ENCODE measurements at regions not wholly inside any gene's neighbourhood (a gene's known extent, or its start where the extent isn't known, plus 50 kb on each side); places are given as distances from the start of the nearest gene placed in this dataset.

DNA sequence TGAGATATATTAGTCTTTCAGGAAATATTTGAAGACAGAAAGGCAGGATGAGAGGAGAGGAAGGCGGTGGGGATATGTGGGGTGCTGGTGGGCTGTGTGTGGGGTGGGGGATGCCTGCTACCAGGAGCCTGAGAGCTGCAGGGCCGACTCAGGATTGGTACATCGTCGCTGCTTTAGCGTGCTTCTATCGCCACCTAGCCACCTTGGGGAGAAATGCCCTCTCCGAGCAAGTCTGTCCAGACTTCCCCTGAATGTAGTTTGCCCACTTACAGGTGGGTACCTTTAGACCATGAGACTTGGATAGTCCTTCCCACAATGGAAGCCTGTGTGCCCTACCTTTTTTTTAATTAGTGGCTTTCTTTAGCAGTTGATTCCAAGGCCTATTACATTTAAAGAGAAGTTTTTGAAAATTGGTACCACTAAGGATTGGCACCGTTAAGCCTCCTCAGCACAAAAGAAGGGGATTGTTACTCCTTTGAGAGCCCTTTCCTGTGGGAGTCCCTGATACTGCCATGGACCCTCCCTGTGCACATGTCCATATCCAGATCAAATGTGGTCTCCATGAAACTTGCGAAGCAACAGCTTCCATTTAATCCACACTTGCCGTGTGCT is 114.1 kb upstream of the NDUFV2 start (continued):
- TF ChIP-seq ARID2 (IDR thresholded peaks at IDR 0.05), result peak; percentile 75
- no peak for TF ChIP-seq JUNB (CRISPR knock-in tag; conservative IDR thresholded peaks at IDR 0.05)
- no peak for TF ChIP-seq TAF1 (IDR thresholded peaks at IDR 0.05; ENCODE audit: control insufficient read depth, extremely low read depth, insufficient read depth, low read length, severe bottlenecking)
- TF ChIP-seq SNRNP70 (optimal IDR thresholded peaks at IDR 0.05; ENCODE audit: low read depth, low read length), result no peak
- TF ChIP-seq BRF2 (IDR thresholded peaks at IDR 0.05; ENCODE audit: borderline replicate concordance, insufficient read depth, insufficient read length), result no peak
- TF ChIP-seq, protein P1, sequence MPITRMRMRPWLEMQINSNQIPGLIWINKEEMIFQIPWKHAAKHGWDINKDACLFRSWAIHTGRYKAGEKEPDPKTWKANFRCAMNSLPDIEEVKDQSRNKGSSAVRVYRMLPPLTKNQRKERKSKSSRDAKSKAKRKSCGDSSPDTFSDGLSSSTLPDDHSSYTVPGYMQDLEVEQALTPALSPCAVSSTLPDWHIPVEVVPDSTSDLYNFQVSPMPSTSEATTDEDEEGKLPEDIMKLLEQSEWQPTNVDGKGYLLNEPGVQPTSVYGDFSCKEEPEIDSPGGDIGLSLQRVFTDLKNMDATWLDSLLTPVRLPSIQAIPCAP (CRISPR knock-in tag; IDR thresholded peaks at IDR 0.05; ENCODE audit: borderline replicate concordance), result no peak
- TF ChIP-seq PHB2 (IDR thresholded peaks at IDR 0.05; ENCODE audit: low read depth), result peak; percentile 39; the same call in 1 of the 2 replicates
- TF ChIP-seq CGGBP1 (CRISPR knock-in tag; IDR thresholded peaks at IDR 0.05), result no peak
- TF ChIP-seq, protein P2, sequence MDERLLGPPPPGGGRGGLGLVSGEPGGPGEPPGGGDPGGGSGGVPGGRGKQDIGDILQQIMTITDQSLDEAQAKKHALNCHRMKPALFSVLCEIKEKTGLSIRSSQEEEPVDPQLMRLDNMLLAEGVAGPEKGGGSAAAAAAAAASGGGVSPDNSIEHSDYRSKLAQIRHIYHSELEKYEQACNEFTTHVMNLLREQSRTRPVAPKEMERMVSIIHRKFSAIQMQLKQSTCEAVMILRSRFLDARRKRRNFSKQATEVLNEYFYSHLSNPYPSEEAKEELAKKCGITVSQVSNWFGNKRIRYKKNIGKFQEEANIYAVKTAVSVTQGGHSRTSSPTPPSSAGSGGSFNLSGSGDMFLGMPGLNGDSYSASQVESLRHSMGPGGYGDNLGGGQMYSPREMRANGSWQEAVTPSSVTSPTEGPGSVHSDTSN (CRISPR knock-in tag; IDR thresholded peaks at IDR 0.05; ENCODE audit: low read depth), result no peak
- TF ChIP-seq, protein P2 (tag; conservative IDR thresholded peaks at IDR 0.05; ENCODE audit: low read depth), result no peak
- TF ChIP-seq ZNF395 (CRISPR knock-in tag; IDR thresholded peaks at IDR 0.05), result no peak
- TF ChIP-seq HNRNPLL (IDR thresholded peaks at IDR 0.05; ENCODE audit: low read depth, low read length, poor library complexity, severe bottlenecking), result no peak
- TF ChIP-seq, protein P3, sequence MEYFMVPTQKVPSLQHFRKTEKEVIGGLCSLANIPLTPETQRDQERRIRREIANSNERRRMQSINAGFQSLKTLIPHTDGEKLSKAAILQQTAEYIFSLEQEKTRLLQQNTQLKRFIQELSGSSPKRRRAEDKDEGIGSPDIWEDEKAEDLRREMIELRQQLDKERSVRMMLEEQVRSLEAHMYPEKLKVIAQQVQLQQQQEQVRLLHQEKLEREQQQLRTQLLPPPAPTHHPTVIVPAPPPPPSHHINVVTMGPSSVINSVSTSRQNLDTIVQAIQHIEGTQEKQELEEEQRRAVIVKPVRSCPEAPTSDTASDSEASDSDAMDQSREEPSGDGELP (CRISPR knock-in tag; IDR thresholded peaks at IDR 0.05; ENCODE audit: borderline replicate concordance), result no peak; the same call in 1 of the 2 replicates
- no peak for TF ChIP-seq HLTF (IDR thresholded peaks at IDR 0.05)
- no peak for TF ChIP-seq IFI16 (CRISPR knock-in tag; IDR thresholded peaks at IDR 0.05)
- 0 out of 2 replicates have a peak, but pooled peaks have one; percentile 15 for TF ChIP-seq CHAMP1 (IDR thresholded peaks at IDR 0.05)
- TF ChIP-seq RNF2 (IDR thresholded peaks at IDR 0.05), result no peak
- TF ChIP-seq ZNF140 (CRISPR knock-in tag; IDR thresholded peaks at IDR 0.05), result no peak
- no peak for TF ChIP-seq GATAD2B (IDR thresholded peaks at IDR 0.05; ENCODE audit: borderline replicate concordance)

Measured in K562 (cell line).